ENCODE measurements at regions not wholly inside any gene's neighbourhood (a gene's known extent, or its start where the extent isn't known, plus 50 kb on each side); places are given as distances from the start of the nearest gene placed in this dataset.

DNA sequence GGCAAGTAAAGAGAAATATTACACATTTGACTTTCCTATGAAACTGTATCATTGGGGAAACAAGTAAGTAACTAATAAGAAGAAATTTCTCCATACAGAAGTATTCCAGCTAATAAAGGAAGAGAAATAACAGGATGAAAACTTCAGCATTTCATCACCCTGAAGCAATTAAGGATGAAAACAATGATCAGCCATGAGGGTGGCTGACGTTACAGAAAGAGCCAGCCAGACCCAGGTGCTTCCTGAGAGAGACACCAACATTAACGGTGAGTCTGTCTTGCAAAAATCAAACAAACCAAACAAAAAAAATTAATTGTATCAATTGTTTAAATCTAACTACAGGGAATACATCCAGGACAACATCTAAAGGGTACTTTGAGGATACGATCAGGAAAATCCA lies 190.0 kb downstream of the ARRDC4 start:
- no peaks in the 10 kb centered on the region for H3K79me2 ChIP-seq (ENCODE audit: control insufficient read depth, insufficient read depth, low read length)
- no peaks in the 10 kb centered on the region for H3K27me3 ChIP-seq (replicated peaks in 1 of 4; ENCODE audit: control extremely low read depth in 1 of 4, control insufficient read depth in 3 of 4, insufficient read depth in 4 of 4, low read length in 3 of 4)
- ChIA-PET CTCF (no interaction called here), POLR2A (no interaction called here)
- no peak overlapping the region for H3K4me2 ChIP-seq (replicated peaks; ENCODE audit: low read depth, low read length, poor library complexity, severe bottlenecking)
- Mint-ChIP-seq H3K9me3 (ENCODE audit: insufficient read depth) (no peaks in the 10 kb centered on the region), H3K4me3 (no peak overlapping the region), H3K4me1 (peaks cover 15% of the 10 kb centered on the region), H3K27me3 (peaks cover 2% of the 10 kb centered on the region), H3K27ac (no peak overlapping the region)
- no peak overlapping the region for H3K4me3 ChIP-seq (ENCODE audit: control extremely low read depth in 1 of 5, extremely low read depth in 1 of 5, insufficient read depth in 1 of 5, low read depth in 2 of 5, low read length in 4 of 5)
- intact Hi-C loops (cut with micrococcal nuclease): no loop called here
- H3K36me3 ChIP-seq (replicated peaks in 1 of 2; ENCODE audit: control extremely low read depth in 1 of 2, control insufficient read depth in 1 of 2, extremely low read depth in 1 of 2, insufficient read depth in 2 of 2, low read length in 1 of 2): no peaks in the 10 kb centered on the region
- no CpG with 5 or more reads among the region's 3 CpGs for WGBS (ENCODE audit: insufficient coverage)
- no peak for TF ChIP-seq CTCF (IDR thresholded peaks at IDR 0.05)
- TF ChIP-seq EZH2 (IDR thresholded peaks at IDR 0.05; ENCODE audit: borderline replicate concordance, insufficient read depth, low read depth, low read length, poor library complexity, severe bottlenecking): no peak
- no peak overlapping the region for H3K9ac ChIP-seq (ENCODE audit: low read length)
- H4K20me1 ChIP-seq (ENCODE audit: control insufficient read depth, insufficient read depth, low read length, poor library complexity, severe bottlenecking): no peaks in the 10 kb centered on the region
- ATAC-seq (ENCODE audit: low read depth) (no peak), DNase-seq (no peak)
- peaks cover 0 to 4% (median 2%) of the 10 kb centered on the region in 3 donors for H3K9me3 ChIP-seq (ENCODE audit: control extremely low read depth in 1 of 3, control insufficient read depth in 2 of 3, insufficient read depth in 1 of 3, low read length in 2 of 3)
- no peak overlapping the region for H2AFZ ChIP-seq (ENCODE audit: insufficient read depth, low read depth, low read length, poor library complexity, severe bottlenecking)
- peaks cover 7 to 14% of the 10 kb centered on the region in 2 donors for H3K4me1 ChIP-seq (ENCODE audit: control insufficient read depth in 2 of 2, insufficient read depth in 2 of 2, low read length in 2 of 2)
- peak overlapping the region in 1 of 2 donors; percentile 25 for H3K27ac ChIP-seq (ENCODE audit: low read length in 2 of 2)

- H3K9ac ChIP-seq (ENCODE audit: low read length): no peak overlapping the region
- H3K4me3 ChIP-seq (ENCODE audit: control extremely low read depth in 1 of 5, extremely low read depth in 1 of 5, insufficient read depth in 1 of 5, low read depth in 2 of 5, low read length in 4 of 5): no peak overlapping the region
- Mint-ChIP-seq H3K9me3 (ENCODE audit: insufficient read depth) (no peaks in the 10 kb centered on the region), H3K27ac (no peak overlapping the region), H3K4me1 (peaks cover 13% of the 10 kb centered on the region), H3K27me3 (no peaks in the 10 kb centered on the region), H3K4me3 (no peak overlapping the region)
- CTCF ChIA-PET: no interaction called here
- TF ChIP-seq EZH2 (IDR thresholded peaks at IDR 0.05; ENCODE audit: borderline replicate concordance, insufficient read depth, low read depth, low read length, poor library complexity, severe bottlenecking): no peak
- no peak for TF ChIP-seq CTCF (IDR thresholded peaks at IDR 0.05)
- no peak overlapping the region for H2AFZ ChIP-seq (ENCODE audit: insufficient read depth, low read depth, low read length, poor library complexity, severe bottlenecking)
- H3K27ac ChIP-seq (ENCODE audit: low read length in 2 of 2): peak overlapping the region in 1 of 2 donors; percentile 25
- intact Hi-C loops (cut with micrococcal nuclease): no loop called here
- H3K9me3 ChIP-seq (ENCODE audit: control extremely low read depth in 1 of 3, control insufficient read depth in 2 of 3, insufficient read depth in 1 of 3, low read length in 2 of 3): peaks cover 0 to 4% (median 2%) of the 10 kb centered on the region in 3 donors
- no peak for DNase-seq
- no peaks in the 10 kb centered on the region for H3K79me2 ChIP-seq (ENCODE audit: control insufficient read depth, insufficient read depth, low read length)
- H4K20me1 ChIP-seq (ENCODE audit: control insufficient read depth, insufficient read depth, low read length, poor library complexity, severe bottlenecking): no peaks in the 10 kb centered on the region
- WGBS (ENCODE audit: insufficient coverage): no CpG with 5 or more reads among the region's 2 CpGs
- H3K4me1 ChIP-seq (ENCODE audit: control insufficient read depth in 2 of 2, insufficient read depth in 2 of 2, low read length in 2 of 2): peaks cover 5 to 14% of the 10 kb centered on the region in 2 donors
- no peaks in the 10 kb centered on the region for H3K36me3 ChIP-seq (replicated peaks in 1 of 2; ENCODE audit: control extremely low read depth in 1 of 2, control insufficient read depth in 1 of 2, extremely low read depth in 1 of 2, insufficient read depth in 2 of 2, low read length in 1 of 2)
- POLR2A ChIA-PET: no interaction called here
- ATAC-seq (ENCODE audit: low read depth): no peak
- H3K4me2 ChIP-seq (replicated peaks; ENCODE audit: low read depth, low read length, poor library complexity, severe bottlenecking): no peak overlapping the region
- H3K27me3 ChIP-seq (replicated peaks in 1 of 4; ENCODE audit: control extremely low read depth in 1 of 4, control insufficient read depth in 3 of 4, insufficient read depth in 4 of 4, low read length in 3 of 4): no peaks in the 10 kb centered on the region
Observed at GRCh38 chr15:98151096-98151495, 190.6 kb downstream of the ARRDC4 start.
